HepG2 (cell line): ENCODE measurements at regions not wholly inside any gene's neighbourhood (a gene's known extent, or its start where the extent isn't known, plus 50 kb on each side); places are given as distances from the start of the nearest gene placed in this dataset.
A peak's percentile ranks its signal among the peaks of the same experiment; 100 is the strongest.

ENCODE experiments used
- CHD4 ChIP-seq: fragments of 200-600 bp; sonication (generic); IDR thresholded peaks from 2 replicates; pipeline ENCODE4 v1.7.0; 2017; ENCODE audit warnings: mild to moderate bottlenecking, low read length, borderline replicate concordance
- E2F1 ChIP-seq: sonication (generic); formaldehyde crosslinking; IDR thresholded peaks from 2 replicates; pipeline ENCODE4 v1.5.0; 2020; ENCODE audit warnings: missing genetic modification reagents
- HDAC2 ChIP-seq: sonication (generic); formaldehyde crosslinking; IDR thresholded peaks from 2 replicates; pipeline ENCODE4 v1.4.0; 2020; ENCODE audit warnings: missing genetic modification reagents
- HDAC6 ChIP-seq: fragments of 200-600 bp; sonication (generic); IDR thresholded peaks from 2 replicates; pipeline ENCODE4 v1.7.0; 2017; ENCODE audit warnings: mild to moderate bottlenecking, antibody characterized with exemption, low read length, low read depth
- HMG20A ChIP-seq: IDR thresholded peaks from 2 replicates; pipeline ENCODE4 v1.6.1; 2016; ENCODE audit warnings: borderline replicate concordance
- HNF4A ChIP-seq: sonication (generic); formaldehyde crosslinking; IDR thresholded peaks from 2 replicates; pipeline ENCODE4 v1.4.0; 2020; ENCODE audit warnings: missing genetic modification reagents
- HNRNPLL ChIP-seq: fragments of 200-400 bp; formaldehyde crosslinking; IDR thresholded peaks from 2 replicates; pipeline ENCODE4 v1.6.1; 2017; ENCODE audit warnings: mild to moderate bottlenecking, low read depth, low read length; ENCODE audit not compliant: poor library complexity, severe bottlenecking
- MXI1 ChIP-seq: IDR thresholded peaks from 3 replicates; pipeline ENCODE4 v1.6.1; 2012; ENCODE audit warnings: low read depth, low read length, inconsistent platforms, borderline replicate concordance
- NFYC ChIP-seq: IDR thresholded peaks from 2 replicates; pipeline ENCODE4 v1.6.1; 2016; ENCODE audit warnings: missing genetic modification reagents, missing compliant biosample characterization
- RXRA ChIP-seq: sonication (generic); formaldehyde crosslinking; IDR thresholded peaks from 2 replicates; pipeline ENCODE4 v1.5.1; 2020; ENCODE audit warnings: missing genetic modification reagents
- SOX5 ChIP-seq: IDR thresholded peaks from 2 replicates; pipeline ENCODE4 v1.6.1; 2016; ENCODE audit warnings: borderline replicate concordance
- SOX6 ChIP-seq, 2 experiments: fragments of 450-650 bp in 1 of 2; sonication (generic) in 1 of 2; formaldehyde crosslinking in 1 of 2; IDR thresholded peaks; 2 replicates each; pipeline versions ENCODE4 v1.4.0 to v1.6.1; 2017 to 2020; ENCODE audit warnings: antibody characterized with exemption in 1 of 2, mild to moderate bottlenecking in 1 of 2, missing genetic modification reagents in 1 of 2
- TCF7 ChIP-seq: sonication (generic); IDR thresholded peaks from 2 replicates; pipeline ENCODE4 v1.6.1; 2016; ENCODE audit warnings: antibody characterized with exemption, low read depth
- TERF1 ChIP-seq: sonication (generic); formaldehyde crosslinking; IDR thresholded peaks from 2 replicates; pipeline ENCODE4 v1.8.0; 2022; ENCODE audit warnings: mild to moderate bottlenecking, missing genetic modification reagents, moderate library complexity
- THRA ChIP-seq: sonication (generic); formaldehyde crosslinking; IDR thresholded peaks from 2 replicates; pipeline ENCODE4 v1.4.0; 2020; ENCODE audit warnings: missing genetic modification reagents, borderline replicate concordance
- WIZ ChIP-seq: sonication (generic); formaldehyde crosslinking; IDR thresholded peaks from 2 replicates; pipeline ENCODE4 v1.5.1; 2020; ENCODE audit warnings: mild to moderate bottlenecking, missing genetic modification reagents
- ZFP36 ChIP-seq: fragments of 150-350 bp; IDR thresholded peaks from 2 replicates; pipeline ENCODE4 v1.6.1; 2018; ENCODE audit warnings: borderline replicate concordance, low read length, low read depth; ENCODE audit not compliant: partially characterized antibody
- ZNF20 ChIP-seq: sonication (generic); formaldehyde crosslinking; IDR thresholded peaks from 2 replicates; pipeline ENCODE4 v1.4.0; 2020; ENCODE audit warnings: mild to moderate bottlenecking, moderate library complexity, missing genetic modification reagents
- ZNF331 ChIP-seq: sonication (generic); formaldehyde crosslinking; IDR thresholded peaks from 2 replicates; pipeline ENCODE4 v1.4.0; 2020; ENCODE audit warnings: missing genetic modification reagents
- ZNF484 ChIP-seq: sonication (generic); formaldehyde crosslinking; IDR thresholded peaks from 2 replicates; pipeline ENCODE4 v1.5.1; 2020; ENCODE audit warnings: mild to moderate bottlenecking, low read depth, missing genetic modification reagents, borderline replicate concordance
- ZNF644 ChIP-seq: IDR thresholded peaks from 2 replicates; pipeline ENCODE4 v1.6.1; 2016; ENCODE audit warnings: low read depth
- ZNF687 ChIP-seq: sonication (generic); formaldehyde crosslinking; IDR thresholded peaks from 2 replicates; pipeline ENCODE4 v1.5.1; 2020; ENCODE audit warnings: mild to moderate bottlenecking, missing genetic modification reagents, moderate library complexity

- TF ChIP-seq NFYC (CRISPR knock-in tag) (no peak), ZFP36 (no peak), HNF4A (CRISPR knock-in tag) (peak; percentile 67), ZNF687 (CRISPR knock-in tag) (no peak), TERF1 (CRISPR knock-in tag) (no peak), CHD4 (no peak), THRA (CRISPR knock-in tag) (peak; percentile 42; the same call in 1 of the 2 replicates), TCF7 (peak; percentile 75), E2F1 (CRISPR knock-in tag) (no peak), MXI1 (no peak), SOX6 (IDR thresholded peaks at IDR 0.05) (no peak), SOX6 (CRISPR knock-in tag; IDR thresholded peaks at IDR 0.05) (no peak), HDAC6 (no peak), HDAC2 (CRISPR knock-in tag) (peak; percentile 61; the same call in 1 of the 2 replicates), ZNF644 (CRISPR knock-in tag) (peak; percentile 69; the same call in 1 of the 2 replicates), SOX5 (CRISPR knock-in tag) (peak; percentile 36; the same call in 1 of the 2 replicates), HMG20A (peak; percentile 71; the same call in 1 of the 2 replicates), ZNF331 (CRISPR knock-in tag) (peak; percentile 53; the same call in 1 of the 2 replicates), WIZ (CRISPR knock-in tag) (no peak), ZNF20 (CRISPR knock-in tag) (no peak), HNRNPLL (no peak), RXRA (CRISPR knock-in tag) (no peak), ZNF484 (CRISPR knock-in tag) (no peak)
These were observed 286.8 kb upstream of the CTNNB1 start (continued) for GRCh38 chr3:40912461-40912860.
